ENCODE measurements at regions not wholly inside any gene's neighbourhood (a gene's known extent, or its start where the extent isn't known, plus 50 kb on each side); places are given as distances from the start of the nearest gene placed in this dataset.

- no peaks in the 10 kb centered on the region for H3K36me3 ChIP-seq
- DNase-seq (peak in 1 of 4 donors; percentile 9), ATAC-seq (no peak)
- no peak for TF ChIP-seq CTCF (IDR thresholded peaks at IDR 0.05)
- no peaks in the 10 kb centered on the region for H3K4me1 ChIP-seq
- H3K27me3 ChIP-seq: no peaks in the 10 kb centered on the region
- intact Hi-C loops (cut with DNase I): no loop called here
- H3K9me3 ChIP-seq: no peaks in the 10 kb centered on the region
- no peak overlapping the region for H3K27ac ChIP-seq
- H3K4me3 ChIP-seq: no peak overlapping the region
These were observed 1014.1 kb upstream of the RAG2 start for GRCh38 chr11:37612146-37612545.

DNA sequence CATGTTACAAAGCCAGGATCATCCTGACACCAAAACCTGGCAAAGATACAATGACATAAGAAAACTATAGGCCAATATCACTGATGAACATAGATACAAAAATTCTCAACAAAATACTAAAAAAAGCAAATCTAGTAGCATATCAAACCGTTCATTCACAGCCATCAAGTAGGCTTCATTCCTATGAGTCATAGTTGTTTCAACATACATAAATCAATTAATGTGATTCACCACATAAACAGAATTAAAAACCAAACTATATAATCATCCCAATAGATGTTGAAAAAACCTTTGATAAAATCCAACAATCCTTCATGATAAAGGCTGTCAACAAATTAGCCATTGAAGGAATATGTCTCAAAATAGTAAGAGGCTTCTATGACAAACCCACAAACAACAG lies 1007.2 kb upstream of the RAG2 start:
- Histone ChIP-seq H3K27me3 (no peaks in the 10 kb centered on the region), H3K9me3 (peaks cover 0 to 7% of the 10 kb centered on the region in 2 donors), H3K27ac (no peak overlapping the region), H3K4me3 (no peak overlapping the region), H3K36me3 (no peaks in the 10 kb centered on the region), H3K4me1 (no peaks in the 10 kb centered on the region)
- no peak for TF ChIP-seq CTCF (IDR thresholded peaks at IDR 0.05)
- ATAC-seq (no peak), DNase-seq (no peak)
- intact Hi-C loops (cut with DNase I): no loop called here

DNA sequence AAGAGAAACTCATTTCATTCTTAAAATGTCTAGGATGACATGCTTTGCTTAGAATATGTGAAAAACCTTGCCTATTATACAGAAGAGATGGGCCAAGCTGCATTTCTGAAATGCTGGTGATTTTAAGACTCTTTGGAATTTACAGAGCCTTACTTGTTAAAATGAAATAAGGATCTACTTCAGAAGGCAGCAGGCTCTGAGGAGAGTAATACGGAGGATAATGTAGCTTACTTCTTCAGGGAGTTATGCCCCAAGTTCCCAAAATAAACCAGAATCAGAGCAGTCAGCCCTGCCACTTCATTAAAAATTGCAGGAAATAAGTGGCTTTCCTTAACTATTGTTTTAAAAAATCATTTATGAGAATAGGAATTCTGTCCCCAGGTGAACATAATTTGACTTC lies 1000.3 kb upstream of the RAG2 start:
- H3K4me1 ChIP-seq: no peaks in the 10 kb centered on the region
- no peak overlapping the region for H3K27ac ChIP-seq
- H3K36me3 ChIP-seq: no peaks in the 10 kb centered on the region
- intact Hi-C loops (cut with DNase I): no loop called here
- H3K27me3 ChIP-seq: no peaks in the 10 kb centered on the region
- H3K4me3 ChIP-seq: no peak overlapping the region
- ATAC-seq: no peak
- peaks cover 0 to 7% of the 10 kb centered on the region in 2 donors for H3K9me3 ChIP-seq
- no peak for TF ChIP-seq CTCF (IDR thresholded peaks at IDR 0.05)
- no peak for DNase-seq

GRCh38 chr11:37597776-37598175 lies 999.7 kb upstream of the RAG2 start:
- Histone ChIP-seq H3K27me3 (no peaks in the 10 kb centered on the region), H3K9me3 (peaks cover 0 to under 1% of the 10 kb centered on the region in 2 donors), H3K4me1 (no peaks in the 10 kb centered on the region), H3K27ac (no peak overlapping the region), H3K36me3 (no peaks in the 10 kb centered on the region), H3K4me3 (no peak overlapping the region)
- DNase-seq (no peak), ATAC-seq (no peak)
- no peak for TF ChIP-seq CTCF (IDR thresholded peaks at IDR 0.05)
- intact Hi-C loops (cut with DNase I): no loop called here

DNA sequence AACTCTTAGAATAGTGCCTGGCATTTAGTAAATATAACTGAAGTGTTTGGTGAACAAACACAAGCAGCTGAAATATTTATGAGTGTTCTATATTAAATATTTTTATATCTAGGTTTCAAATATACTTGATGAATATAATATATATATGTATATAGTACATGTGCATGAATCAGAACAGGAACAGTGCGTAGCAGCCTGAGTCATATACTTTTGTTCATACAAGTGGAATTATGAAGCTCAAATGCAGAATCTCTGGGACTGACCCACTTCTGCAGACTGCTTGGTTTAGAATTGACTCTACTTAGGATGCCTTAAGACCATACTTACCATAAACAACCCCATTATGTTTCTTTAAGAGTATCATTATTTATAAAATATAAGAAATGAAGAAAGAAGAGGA lies 997.8 kb upstream of the RAG2 start:
- no peaks in the 10 kb centered on the region for H3K9me3 ChIP-seq
- no peaks in the 10 kb centered on the region for H3K4me1 ChIP-seq
- ATAC-seq: no peak
- H3K27me3 ChIP-seq: no peaks in the 10 kb centered on the region
- intact Hi-C loops (cut with DNase I): no loop called here
- no peak overlapping the region for H3K27ac ChIP-seq
- H3K36me3 ChIP-seq: no peaks in the 10 kb centered on the region
- no peak overlapping the region for H3K4me3 ChIP-seq
- no peak for DNase-seq
- no peak for TF ChIP-seq CTCF (IDR thresholded peaks at IDR 0.05)
